ENCODE measurements at regions not wholly inside any gene's neighbourhood (a gene's known extent, or its start where the extent isn't known, plus 50 kb on each side); places are given as distances from the start of the nearest gene placed in this dataset.

GRCh38 chr12:28998662-28999120, 150.4 kb upstream of the FAR2 start:
- H3K9ac ChIP-seq (ENCODE audit: low read depth, low read length), result no peak overlapping the region
- H3K36me3 ChIP-seq (ENCODE audit: insufficient read depth, low read length), result no peaks in the 10 kb centered on the region
- H2AFZ ChIP-seq (ENCODE audit: low read depth, low read length), result no peak overlapping the region
- no peaks in the 10 kb centered on the region for H3K27me3 ChIP-seq (ENCODE audit: insufficient read depth, low read length, poor library complexity)
- TF ChIP-seq EZH2 (IDR thresholded peaks at IDR 0.05; ENCODE audit: borderline replicate concordance, low read depth, low read length, severe bottlenecking) (no peak), CTCF (IDR thresholded peaks at IDR 0.05; ENCODE audit: borderline replicate concordance, extremely low read depth, low read length, poor library complexity, severe bottlenecking) (peak; percentile 49)
- DNase-seq (peak; percentile 13), ATAC-seq (ENCODE audit: insufficient read depth, low read depth) (no peak)
- H3K4me2 ChIP-seq (ENCODE audit: insufficient read depth, low read length), result no peak overlapping the region
- H4K20me1 ChIP-seq (ENCODE audit: insufficient read depth, low read length), result no peaks in the 10 kb centered on the region
- H3K4me1 ChIP-seq (ENCODE audit: insufficient read depth, low read length), result no peaks in the 10 kb centered on the region
- H3K79me2 ChIP-seq (ENCODE audit: insufficient read depth, low read length), result no peaks in the 10 kb centered on the region
- no peak overlapping the region for H3K27ac ChIP-seq (ENCODE audit: low read length)
- no peak overlapping the region for H3K4me3 ChIP-seq (ENCODE audit: low read depth in 1 of 2, low read length in 2 of 2)
- H3K9me3 ChIP-seq (ENCODE audit: insufficient read depth, low read length, severe bottlenecking), result no peaks in the 10 kb centered on the region

GRCh38 chr12:29004066-29004935, 144.8 kb upstream of the FAR2 start:
- Histone ChIP-seq H4K20me1 (ENCODE audit: insufficient read depth, low read length) (no peaks in the 10 kb centered on the region), H2AFZ (ENCODE audit: low read depth, low read length) (no peak overlapping the region), H3K79me2 (ENCODE audit: insufficient read depth, low read length) (no peaks in the 10 kb centered on the region), H3K36me3 (ENCODE audit: insufficient read depth, low read length) (no peaks in the 10 kb centered on the region), H3K4me1 (ENCODE audit: insufficient read depth, low read length) (no peaks in the 10 kb centered on the region), H3K9ac (ENCODE audit: low read depth, low read length) (no peak overlapping the region), H3K4me3 (ENCODE audit: low read depth in 1 of 2, low read length in 2 of 2) (no peak overlapping the region), H3K9me3 (ENCODE audit: insufficient read depth, low read length, severe bottlenecking) (peaks cover 2% of the 10 kb centered on the region), H3K4me2 (ENCODE audit: insufficient read depth, low read length) (no peak overlapping the region), H3K27ac (ENCODE audit: low read length) (no peak overlapping the region), H3K27me3 (ENCODE audit: insufficient read depth, low read length, poor library complexity) (no peaks in the 10 kb centered on the region)
- ATAC-seq (ENCODE audit: insufficient read depth, low read depth) (no peak), DNase-seq (no peak)
- TF ChIP-seq EZH2 (IDR thresholded peaks at IDR 0.05; ENCODE audit: borderline replicate concordance, low read depth, low read length, severe bottlenecking) (no peak), CTCF (IDR thresholded peaks at IDR 0.05; ENCODE audit: borderline replicate concordance, extremely low read depth, low read length, poor library complexity, severe bottlenecking) (no peak)

- H2AFZ ChIP-seq (ENCODE audit: low read depth, low read length), result no peak overlapping the region
- H3K79me2 ChIP-seq (ENCODE audit: insufficient read depth, low read length), result no peaks in the 10 kb centered on the region
- peaks cover 2% of the 10 kb centered on the region for H3K9me3 ChIP-seq (ENCODE audit: insufficient read depth, low read length, severe bottlenecking)
- H3K27me3 ChIP-seq (ENCODE audit: insufficient read depth, low read length, poor library complexity), result no peaks in the 10 kb centered on the region
- no peak overlapping the region for H3K4me2 ChIP-seq (ENCODE audit: insufficient read depth, low read length)
- H3K9ac ChIP-seq (ENCODE audit: low read depth, low read length), result no peak overlapping the region
- H3K36me3 ChIP-seq (ENCODE audit: insufficient read depth, low read length), result no peaks in the 10 kb centered on the region
- H3K4me3 ChIP-seq (ENCODE audit: low read depth in 1 of 2, low read length in 2 of 2), result no peak overlapping the region
- DNase-seq (no peak), ATAC-seq (ENCODE audit: insufficient read depth, low read depth) (no peak)
- TF ChIP-seq CTCF (IDR thresholded peaks at IDR 0.05; ENCODE audit: borderline replicate concordance, extremely low read depth, low read length, poor library complexity, severe bottlenecking) (no peak), EZH2 (IDR thresholded peaks at IDR 0.05; ENCODE audit: borderline replicate concordance, low read depth, low read length, severe bottlenecking) (no peak)
- H3K4me1 ChIP-seq (ENCODE audit: insufficient read depth, low read length), result no peaks in the 10 kb centered on the region
- H4K20me1 ChIP-seq (ENCODE audit: insufficient read depth, low read length), result no peaks in the 10 kb centered on the region
- H3K27ac ChIP-seq (ENCODE audit: low read length), result no peak overlapping the region
These were observed 144.2 kb upstream of the FAR2 start for GRCh38 chr12:29004936-29005304.
